ENCODE measurements at regions not wholly inside any gene's neighbourhood (a gene's known extent, or its start where the extent isn't known, plus 50 kb on each side); places are given as distances from the start of the nearest gene placed in this dataset.

GRCh38 chr2:161077367-161078210 is 82.6 kb upstream of the TANK start:
- DNase-seq = peak; percentile 97 to 98

GRCh38 chr2:161078211-161078539 is 82.1 kb upstream of the TANK start:
- DNase-seq = no peak

- DNase-seq = no peak
These were observed 75.1 kb upstream of the TANK start for GRCh38 chr2:161085149-161085548.

- no peak for DNase-seq
These were observed 71.4 kb upstream of the TANK start for GRCh38 chr2:161088658-161089350.

GRCh38 chr2:161090411-161090810 is 69.8 kb upstream of the TANK start:
- no peak for DNase-seq

- no peak for DNase-seq
These were observed 64.9 kb upstream of the TANK start for GRCh38 chr2:161095314-161095713.

GRCh38 chr2:161096336-161096735 is 63.9 kb upstream of the TANK start:
- no peak for DNase-seq

GRCh38 chr2:161097157-161097556 is 63.1 kb upstream of the TANK start:
- DNase-seq = no peak

- DNase-seq = no peak
These were observed 59.9 kb upstream of the TANK start for GRCh38 chr2:161100211-161100895.

GRCh38 chr2:161101406-161101805 is 58.8 kb upstream of the TANK start:
- no peak for DNase-seq

GRCh38 chr2:161102770-161103450 is 57.3 kb upstream of the TANK start:
- peak in 1 of 2 experiments; percentile 9 for DNase-seq

GRCh38 chr2:161103451-161103831 is 56.8 kb upstream of the TANK start:
- DNase-seq = no peak

GRCh38 chr2:161104054-161104553 is 56.1 kb upstream of the TANK start:
- DNase-seq = no peak

- DNase-seq = no peak
These were observed 53.0 kb upstream of the TANK start for GRCh38 chr2:161107265-161107664.

Data from AML-193 (cell line).